ENCODE measurements at regions not wholly inside any gene's neighbourhood (a gene's known extent, or its start where the extent isn't known, plus 50 kb on each side); places are given as distances from the start of the nearest gene placed in this dataset.
"Not testable (repeated sequence)": the region's sequence is repeated elsewhere in the genome, so short reads cannot be mapped to it uniquely, and the experiment has no call there.

DNA sequence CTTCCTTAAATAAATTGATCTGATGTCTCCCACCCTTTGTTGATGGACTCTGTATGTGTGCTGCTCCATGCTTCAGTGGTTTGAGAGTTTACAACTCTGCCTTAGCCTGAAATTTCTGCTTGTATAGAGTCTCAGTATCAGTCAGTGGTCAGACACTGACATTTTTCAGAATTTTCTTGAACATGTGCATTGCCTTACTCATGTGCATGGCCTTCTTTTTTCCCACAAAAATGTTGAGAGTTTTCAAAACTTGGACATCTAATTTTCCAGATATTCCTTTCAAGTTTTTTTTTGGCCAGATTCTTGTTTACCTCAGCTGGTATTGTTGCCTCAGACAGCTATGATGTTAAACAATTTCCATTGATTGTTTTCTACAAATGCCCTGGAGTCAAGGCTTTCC lies 427.1 kb upstream of the CHD1 start:
- Histone ChIP-seq H3K4me3 (no peak overlapping the region), H3K27ac (no peak overlapping the region)
- no peak for DNase-seq (ENCODE audit: low spot score)
- TF ChIP-seq, protein P1, sequence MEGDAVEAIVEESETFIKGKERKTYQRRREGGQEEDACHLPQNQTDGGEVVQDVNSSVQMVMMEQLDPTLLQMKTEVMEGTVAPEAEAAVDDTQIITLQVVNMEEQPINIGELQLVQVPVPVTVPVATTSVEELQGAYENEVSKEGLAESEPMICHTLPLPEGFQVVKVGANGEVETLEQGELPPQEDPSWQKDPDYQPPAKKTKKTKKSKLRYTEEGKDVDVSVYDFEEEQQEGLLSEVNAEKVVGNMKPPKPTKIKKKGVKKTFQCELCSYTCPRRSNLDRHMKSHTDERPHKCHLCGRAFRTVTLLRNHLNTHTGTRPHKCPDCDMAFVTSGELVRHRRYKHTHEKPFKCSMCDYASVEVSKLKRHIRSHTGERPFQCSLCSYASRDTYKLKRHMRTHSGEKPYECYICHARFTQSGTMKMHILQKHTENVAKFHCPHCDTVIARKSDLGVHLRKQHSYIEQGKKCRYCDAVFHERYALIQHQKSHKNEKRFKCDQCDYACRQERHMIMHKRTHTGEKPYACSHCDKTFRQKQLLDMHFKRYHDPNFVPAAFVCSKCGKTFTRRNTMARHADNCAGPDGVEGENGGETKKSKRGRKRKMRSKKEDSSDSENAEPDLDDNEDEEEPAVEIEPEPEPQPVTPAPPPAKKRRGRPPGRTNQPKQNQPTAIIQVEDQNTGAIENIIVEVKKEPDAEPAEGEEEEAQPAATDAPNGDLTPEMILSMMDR (IDR thresholded peaks at IDR 0.05) = no peak

- no peak for DNase-seq (ENCODE audit: low spot score)
- Histone ChIP-seq H3K4me3 (no peak overlapping the region), H3K27ac (no peak overlapping the region)
- TF ChIP-seq, protein P1 (IDR thresholded peaks at IDR 0.05) = no peak
These were observed 421.0 kb upstream of the CHD1 start for GRCh38 chr5:99349787-99350186.

DNA sequence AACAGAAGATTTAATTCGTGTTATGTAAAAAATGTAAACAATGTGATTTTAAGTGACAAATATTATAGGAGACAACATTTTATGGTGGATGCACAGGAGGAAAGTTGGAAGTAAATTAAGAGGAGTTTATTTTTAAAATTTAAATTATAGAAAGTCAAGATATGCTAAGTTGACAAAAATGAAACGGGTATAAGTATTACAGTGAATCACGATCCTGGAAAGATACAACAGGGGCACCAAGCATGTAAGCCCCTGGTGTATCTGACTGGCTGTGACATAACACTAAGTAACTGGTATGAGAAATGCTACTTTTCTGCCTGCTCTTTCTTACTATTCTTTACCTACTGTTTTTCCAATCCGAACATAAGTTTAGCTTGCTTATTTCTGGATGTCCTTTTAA lies 419.8 kb upstream of the CHD1 start:
- DNase-seq (ENCODE audit: low spot score) = no peak
- H3K4me3 ChIP-seq = no peak overlapping the region
- H3K27ac ChIP-seq = no peak overlapping the region
- TF ChIP-seq, protein P1 (IDR thresholded peaks at IDR 0.05) = no peak

- DNase-seq (ENCODE audit: low spot score); H3K27ac ChIP-seq; H3K4me3 ChIP-seq: not testable (repeated sequence)
These were observed 411.0 kb upstream of the CHD1 start for GRCh38 chr5:99339758-99340157.

DNA sequence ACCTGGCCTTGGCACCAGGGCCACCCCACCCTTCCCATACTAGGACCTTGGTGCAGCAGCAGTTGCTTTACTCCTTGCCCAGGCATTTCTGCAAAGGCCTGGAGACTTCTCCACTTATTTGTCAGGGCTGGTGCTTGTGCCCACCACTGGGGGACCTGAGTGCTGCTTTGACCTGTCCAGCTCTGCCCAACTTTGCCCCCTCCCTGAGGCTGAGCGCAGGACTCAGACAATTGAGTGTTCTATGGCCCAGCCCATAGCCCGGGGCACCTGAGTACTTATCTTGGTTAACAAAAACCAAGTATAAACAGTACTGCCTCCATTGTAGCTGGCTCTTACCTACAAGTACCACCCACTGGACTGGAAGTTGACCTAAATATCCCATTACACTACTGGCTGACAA lies 406.1 kb upstream of the CHD1 start:
- H3K27ac ChIP-seq = no peak overlapping the region
- H3K4me3 ChIP-seq = no peak overlapping the region
- TF ChIP-seq, protein P1 (IDR thresholded peaks at IDR 0.05) = no peak
- no peak for DNase-seq (ENCODE audit: low spot score)

DNA sequence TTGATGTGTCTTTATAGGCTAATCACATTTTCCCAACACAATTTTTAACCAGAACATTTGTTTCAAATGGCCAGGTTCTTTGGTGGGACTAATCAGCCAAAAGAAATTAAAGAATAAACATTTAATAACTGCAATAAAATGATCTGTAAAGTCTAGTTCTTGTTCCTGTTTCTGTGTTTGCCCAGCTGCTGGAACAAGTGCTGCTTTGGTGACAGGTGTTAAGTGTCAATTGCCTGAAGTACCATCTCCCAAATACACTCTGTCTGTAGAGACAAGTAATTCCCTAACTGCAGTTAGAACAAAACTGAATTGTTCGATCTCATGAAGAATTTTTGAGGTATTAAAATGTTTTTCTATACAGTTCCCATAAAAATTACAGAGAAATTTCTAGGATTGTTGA lies 402.3 kb upstream of the CHD1 start:
- H3K4me3 ChIP-seq = no peak overlapping the region
- no peak overlapping the region for H3K27ac ChIP-seq
- DNase-seq (ENCODE audit: low spot score) = no peak
- TF ChIP-seq, protein P1 (IDR thresholded peaks at IDR 0.05) = no peak

GRCh38 chr5:99320436-99320835 lies 391.6 kb upstream of the CHD1 start:
- TF ChIP-seq, protein P1 (IDR thresholded peaks at IDR 0.05) = no peak
- Histone ChIP-seq H3K27ac (no peak overlapping the region), H3K4me3 (no peak overlapping the region)
- no peak for DNase-seq (ENCODE audit: low spot score)

- TF ChIP-seq, protein P1 (IDR thresholded peaks at IDR 0.05) = no peak
- no peak for DNase-seq (ENCODE audit: low spot score)
These were observed 388.3 kb upstream of the CHD1 start for GRCh38 chr5:99317136-99317535.

More at GRCh38 chr5:99317136-99317535, 388.3 kb upstream of the CHD1 start:
- H3K27ac ChIP-seq = no peak overlapping the region
- no peak overlapping the region for H3K4me3 ChIP-seq
